ENCODE measurements at regions not wholly inside any gene's neighbourhood (a gene's known extent, or its start where the extent isn't known, plus 50 kb on each side); places are given as distances from the start of the nearest gene placed in this dataset.
"Not testable (repeated sequence)": the region's sequence is repeated elsewhere in the genome, so short reads cannot be mapped to it uniquely, and the experiment has no call there.

DNA sequence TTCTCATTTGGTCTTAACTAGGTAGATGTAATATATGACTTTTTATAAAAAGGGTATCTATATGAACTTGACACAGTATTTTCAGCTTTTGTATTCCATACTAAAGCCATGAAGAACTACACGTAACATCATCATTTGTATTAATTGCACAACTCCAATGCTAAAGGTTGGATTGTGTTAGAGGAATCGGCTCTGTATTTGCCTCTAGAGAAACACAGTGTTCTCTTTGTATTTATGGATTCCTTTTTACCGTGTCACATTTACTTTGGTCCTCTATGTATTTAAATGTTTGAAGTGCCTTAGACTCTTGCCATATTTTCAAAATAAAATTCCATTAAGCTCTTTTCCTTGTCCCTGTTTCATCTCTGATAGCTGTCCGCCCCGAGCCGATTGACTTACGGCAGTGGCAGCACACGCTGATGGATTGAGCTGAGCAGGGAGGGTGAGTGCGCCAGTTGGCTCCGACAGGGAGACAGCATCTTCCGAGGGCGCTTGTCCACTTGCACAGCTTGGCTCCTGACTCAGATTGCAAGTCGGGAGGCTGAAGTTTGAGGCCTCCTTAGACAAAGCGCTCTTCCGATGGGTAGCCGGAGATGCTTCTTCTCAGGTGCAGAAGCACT, 95.6 kb upstream of the DMRT1 start:
- DNase-seq (ENCODE audit: low read depth): no peak

- DNase-seq (ENCODE audit: low read depth): no peak
These were observed 94.6 kb upstream of the DMRT1 start for GRCh38 chr9:746661-747434.

GRCh38 chr9:747567-747966, 93.9 kb upstream of the DMRT1 start:
- DNase-seq (ENCODE audit: low read depth): no peak

DNA sequence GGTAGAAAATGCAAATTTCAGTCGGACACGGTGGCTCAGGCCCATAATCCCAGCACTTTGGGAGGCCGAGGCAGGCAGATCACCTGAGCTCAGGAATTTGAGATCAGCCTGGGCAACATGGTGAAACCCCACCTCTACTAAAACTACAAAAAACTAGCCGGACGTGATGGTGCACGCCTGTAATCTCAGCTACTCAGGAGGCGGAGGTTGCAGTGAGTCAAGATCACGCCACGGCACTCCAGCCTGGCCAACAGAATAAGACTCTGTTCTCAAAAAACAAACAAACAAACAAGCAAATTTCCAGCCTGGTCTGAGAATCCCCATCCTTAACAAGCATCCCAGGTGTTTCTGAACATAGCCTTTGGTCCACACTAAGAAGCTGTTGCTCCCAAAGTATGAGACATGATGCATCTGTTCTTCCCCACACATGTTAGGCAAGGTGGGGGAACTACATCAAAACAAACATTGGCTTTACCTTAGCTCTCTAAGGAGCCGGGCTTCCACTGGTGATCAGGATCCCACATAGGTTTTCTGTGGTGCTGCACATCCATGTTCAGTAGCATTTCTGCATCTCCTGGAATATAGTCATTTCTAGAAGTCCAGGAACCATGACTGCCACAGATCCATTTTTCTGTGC, 92.5 kb upstream of the DMRT1 start:
- DNase-seq (ENCODE audit: low read depth): no peak

GRCh38 chr9:749716-750115, 91.8 kb upstream of the DMRT1 start:
- DNase-seq (ENCODE audit: low read depth): no peak

DNA sequence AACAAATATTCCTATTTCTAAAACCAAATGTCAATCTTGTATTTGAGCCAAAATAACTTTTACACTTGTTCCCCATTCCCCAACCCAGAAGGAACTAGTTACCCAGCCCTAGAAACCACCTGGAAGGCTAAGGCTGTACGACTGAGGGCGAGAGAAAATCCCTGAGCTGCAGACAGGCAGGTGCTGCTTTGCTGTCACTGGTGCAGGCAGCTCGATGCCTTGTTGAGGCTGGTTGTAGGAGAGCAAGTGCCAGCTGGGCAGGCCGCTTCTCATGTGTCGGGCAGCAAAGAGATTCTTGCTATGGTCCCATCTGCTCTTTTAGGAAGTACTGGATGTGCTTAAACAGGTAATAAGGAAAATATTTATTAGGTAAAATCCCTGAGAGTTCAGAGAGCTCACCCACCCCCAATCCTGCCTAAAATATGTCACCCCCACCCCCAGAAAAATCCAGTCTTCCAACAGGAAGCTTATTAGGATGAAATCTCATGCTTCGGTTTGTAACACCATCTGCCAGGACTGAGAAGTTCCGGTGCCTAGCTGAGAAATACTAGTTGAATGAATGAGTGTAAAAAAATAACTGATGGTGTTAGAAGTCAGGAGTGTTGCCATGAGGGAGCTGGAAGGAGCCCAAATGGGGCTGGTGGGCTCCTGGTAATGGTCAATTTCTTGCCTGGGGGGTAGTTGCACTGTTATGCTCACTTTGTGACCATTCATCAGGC, 91.1 kb upstream of the DMRT1 start:
- DNase-seq (ENCODE audit: low read depth): no peak

DNA sequence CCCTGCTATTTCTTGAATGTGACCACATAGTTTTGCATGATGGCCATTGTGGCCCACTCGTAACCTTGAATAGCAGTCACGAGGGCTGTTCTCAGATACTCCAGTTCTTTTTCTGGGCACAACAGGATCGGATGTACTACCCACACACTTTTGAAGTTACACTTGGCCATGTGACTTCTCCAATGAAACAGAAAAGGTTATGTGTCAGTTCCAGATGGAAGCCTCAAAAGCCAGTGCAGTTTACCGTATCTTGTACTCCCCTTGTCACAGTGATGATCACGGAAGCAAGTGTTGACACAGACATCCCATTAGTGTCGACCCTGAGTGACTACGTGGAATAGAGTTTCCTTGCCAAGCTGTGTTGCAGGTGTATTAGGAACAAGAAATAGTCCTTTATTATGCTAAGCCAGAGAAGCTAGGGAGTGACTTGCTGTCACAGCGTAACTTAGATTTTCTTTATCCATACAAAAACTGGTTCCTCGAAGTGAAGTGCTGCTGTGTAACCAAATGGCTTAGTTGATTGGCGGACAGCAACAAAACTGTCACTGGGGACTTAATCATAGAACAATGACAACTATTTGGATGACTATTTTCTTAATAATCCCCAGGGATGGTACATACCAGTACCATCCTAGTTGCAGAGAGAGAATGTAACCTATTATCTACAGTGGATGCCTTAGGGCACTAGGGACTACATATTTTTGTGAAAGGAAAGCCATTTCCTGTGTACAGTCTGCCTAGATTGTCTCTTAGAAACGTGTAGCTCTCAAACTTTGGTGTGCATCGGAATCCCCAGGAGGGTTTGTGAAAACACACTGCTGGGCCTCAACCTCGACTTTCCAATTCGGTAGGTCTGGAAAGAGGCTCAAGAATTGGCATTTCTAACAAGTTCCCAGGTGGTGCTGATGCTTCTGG, 90.1 kb upstream of the DMRT1 start:
- peak; percentile 49 for DNase-seq (ENCODE audit: low read depth)

- peak; percentile 98 for DNase-seq (ENCODE audit: low read depth)
These were observed 89.3 kb upstream of the DMRT1 start for GRCh38 chr9:752201-752600.

GRCh38 chr9:752681-753200, 88.8 kb upstream of the DMRT1 start:
- DNase-seq (ENCODE audit: low read depth): no peak

- DNase-seq (ENCODE audit: low read depth): not testable (repeated sequence)
These were observed 87.8 kb upstream of the DMRT1 start for GRCh38 chr9:753734-754133.

- DNase-seq (ENCODE audit: low read depth): no peak
These were observed 87.2 kb upstream of the DMRT1 start for GRCh38 chr9:754150-754931.

DNA sequence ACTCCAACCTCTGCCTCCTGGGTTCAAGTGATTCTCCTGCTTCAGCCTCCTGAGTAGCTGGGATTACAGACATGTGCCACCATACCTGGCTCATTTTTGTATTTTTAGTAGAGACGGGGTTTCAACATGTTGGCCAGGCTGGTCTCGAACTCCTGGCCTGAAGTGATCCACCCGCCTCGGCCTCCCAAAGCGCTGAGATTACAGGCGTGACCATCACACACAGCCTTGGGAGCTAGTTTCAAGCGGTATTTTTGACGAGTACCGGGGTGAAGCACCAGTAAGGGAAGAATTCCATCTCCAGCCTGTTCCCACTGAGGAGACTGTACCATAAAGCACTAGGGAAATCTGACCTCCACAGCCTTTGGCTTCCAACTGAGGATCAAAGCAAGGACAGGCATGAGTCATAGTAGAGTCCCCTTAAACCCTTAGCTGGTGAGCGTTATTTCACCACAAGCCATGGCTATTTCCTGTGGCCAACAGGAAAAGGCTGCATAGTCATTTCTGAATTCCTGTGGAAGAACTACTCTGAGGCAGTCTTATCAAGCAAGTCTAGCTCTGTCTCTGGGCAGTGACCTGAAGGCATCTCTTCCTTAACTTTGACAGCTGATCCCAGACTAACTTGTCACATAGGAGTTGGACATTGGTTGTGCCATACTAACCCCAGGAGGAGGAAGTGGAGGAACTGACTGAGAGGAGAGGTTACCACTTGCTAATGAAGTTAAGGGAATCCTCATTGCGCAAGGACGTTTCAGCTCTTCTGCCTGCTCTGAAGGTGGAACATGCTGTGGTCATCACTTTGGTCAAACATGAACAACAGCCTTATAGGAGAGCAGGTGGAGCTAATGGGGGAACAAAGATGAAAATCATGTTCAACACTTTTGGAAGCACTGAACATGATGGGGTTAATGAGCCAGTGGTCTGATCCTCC, 85.8 kb upstream of the DMRT1 start:
- DNase-seq (ENCODE audit: low read depth): peak; percentile 95

GRCh38 chr9:757246-757881, 84.1 kb upstream of the DMRT1 start:
- peak; percentile 65 for DNase-seq (ENCODE audit: low read depth)

DNA sequence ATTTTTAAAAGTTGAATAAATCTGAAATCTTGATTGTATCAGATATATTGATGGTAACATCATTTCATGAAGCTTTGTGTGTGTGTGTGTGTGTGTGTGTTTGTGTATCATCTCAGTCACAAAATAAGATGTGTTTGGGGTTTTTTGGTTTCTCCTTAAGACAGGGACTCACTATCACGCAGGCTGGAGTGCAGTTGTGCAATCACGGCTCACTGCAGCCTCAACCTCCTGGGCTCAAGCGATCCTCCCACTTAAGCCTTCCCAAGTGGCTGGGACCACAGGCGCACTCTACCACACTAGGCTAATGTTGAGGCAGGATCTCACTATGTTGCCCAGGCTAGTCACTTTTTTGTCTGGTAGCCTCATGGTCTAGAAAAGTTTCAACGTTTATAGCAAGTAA, 83.4 kb upstream of the DMRT1 start:
- no peak for DNase-seq (ENCODE audit: low read depth)

GRCh38 chr9:759541-759940, 82.0 kb upstream of the DMRT1 start:
- DNase-seq (ENCODE audit: low read depth): no peak

- DNase-seq (ENCODE audit: low read depth): no peak
These were observed 81.3 kb upstream of the DMRT1 start for GRCh38 chr9:759983-760736.

DNA sequence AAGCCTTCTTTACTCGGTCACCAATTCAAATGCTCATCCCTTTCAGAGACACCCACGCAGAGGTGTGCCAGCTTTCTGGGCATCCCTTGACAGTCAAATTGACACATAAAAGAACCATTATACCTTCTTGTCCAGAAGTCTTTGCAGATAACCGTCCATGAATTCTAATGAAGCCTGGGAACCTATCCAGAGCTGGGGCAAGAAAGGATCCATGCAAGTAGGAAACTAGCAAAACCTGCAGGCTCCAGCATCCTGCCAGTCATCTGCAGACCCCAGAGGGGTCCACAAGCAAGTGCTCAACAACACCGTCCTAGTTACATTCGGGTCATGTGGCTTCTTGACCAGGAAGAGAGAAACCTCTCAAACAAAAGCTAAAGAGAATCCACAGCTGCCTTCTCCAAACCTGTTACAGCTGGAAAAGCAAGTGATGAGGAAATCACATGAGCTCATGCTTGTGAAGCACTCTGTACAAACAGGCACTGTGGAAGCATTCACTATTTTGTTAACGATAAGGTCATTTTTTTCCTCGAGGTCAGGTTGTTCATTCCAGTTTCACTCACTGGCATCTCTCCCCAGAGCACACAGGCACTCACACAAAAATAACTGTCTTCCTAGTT, 80.2 kb upstream of the DMRT1 start:
- peak; percentile 16 for DNase-seq (ENCODE audit: low read depth)
